HCT116 (cell line): ENCODE measurements at regions not wholly inside any gene's neighbourhood (a gene's known extent, or its start where the extent isn't known, plus 50 kb on each side); places are given as distances from the start of the nearest gene placed in this dataset.

Source experiments
- ATAC-seq: fragments of 200-7000 bp; cut with Tn5 transposase; 2 replicates; pipeline ENCODE4 v1.9.1; 2020; ENCODE audit warnings: mild to moderate bottlenecking, moderate library complexity
- BruUV-seq: library from RNA; stranded (reverse); fragments of 400-500 nt; replicated peaks from 2 replicates; lab custom pipeline; 2021; lab: Mats Ljungman, UMichigan
- CTCF ChIA-PET: fragments of 300-600 bp; sonication (Branson Sonifier 250); formaldehyde crosslinking; loops from one replicate; lab custom pipeline; 2021; ENCODE audit warnings: antibody characterized with exemption; lab: Charles Lee
- POLR2A ChIA-PET: fragments of 300-600, 350-600 bp; sonication (Branson Sonifier 250); formaldehyde crosslinking; loops from one replicate; lab custom pipeline; 2021; ENCODE audit warnings: antibody characterized with exemption; lab: Charles Lee
- RAD21 ChIA-PET, 2 experiments: fragments of 300-600 bp; sonication (Branson Sonifier 250); formaldehyde crosslinking; loops; one replicate each; lab custom pipeline; 2023; ENCODE audit warnings: low total read pairs in 2 of 2; ENCODE audit not compliant: uncharacterized antibody in 2 of 2, unreplicated experiment in 2 of 2, low non-redundant PET in 1 of 2; lab: Charles Lee
- DNase-seq: peaks from one replicate; pipeline ENCODE4 v3.0.0-alpha.2; 2010; ENCODE audit warnings: low read depth, low spot score
- H2AFZ ChIP-seq: fragments of 200-600 bp; shearing (Covaris generic), sonication (generic); 2 replicates; pipeline ENCODE4 v1.6.1; 2017; ENCODE audit warnings: low read depth, mixed run types, mixed read lengths, antibody characterized with exemption, low read length; ENCODE audit not compliant: poor library complexity, severe bottlenecking
- H3K27ac ChIP-seq: 2 replicates; pipeline ENCODE4 v1.5.1; 2012; ENCODE audit warnings: low read depth, low read length
- H3K27me3 ChIP-seq: fragments of 200-600 bp; sonication (generic); 2 replicates; pipeline ENCODE4 v1.6.1; 2016; ENCODE audit warnings: mixed run types, low read length, mixed read lengths; ENCODE audit not compliant: insufficient read depth
- H3K36me3 ChIP-seq, 2 experiments: fragments of 200-500 bp in 1 of 2; fragments of 200-600 bp in 1 of 2; sonication (Bioruptor generic) in 1 of 2; sonication (generic) in 1 of 2; 2 replicates each; pipeline versions ENCODE4 v1.5.1 to v1.6.1; 2014 to 2016; ENCODE audit warnings: low read length in 2 of 2, inconsistent platforms in 1 of 2, mixed read lengths in 1 of 2, mixed run types in 1 of 2; ENCODE audit not compliant: insufficient read depth in 2 of 2, control insufficient read depth in 1 of 2
- H3K4me1 ChIP-seq, 2 experiments: fragments of 200-600 bp in 1 of 2; sonication (generic) in 1 of 2; 2 replicates each; pipeline versions ENCODE4 v1.5.1 to v1.6.1; 2012 to 2017; ENCODE audit warnings: low read length in 2 of 2, inconsistent platforms in 1 of 2, mild to moderate bottlenecking in 1 of 2, mixed read lengths in 1 of 2, mixed run types in 1 of 2, moderate library complexity in 1 of 2; ENCODE audit not compliant: insufficient read depth in 2 of 2, control insufficient read depth in 1 of 2
- H3K4me2 ChIP-seq: fragments of 200-600 bp; sonication (generic); 2 replicates; pipeline ENCODE4 v1.6.1; 2017; ENCODE audit warnings: mixed run types, low read length, mixed read lengths
- H3K4me3 ChIP-seq, 2 experiments: fragments of 200-600 bp in 1 of 2; sonication (generic) in 1 of 2; replicated peaks in 1 of 2; 2 replicates each; pipeline ENCODE4 v1.5.1; 2011 to 2016; ENCODE audit warnings: low read length in 2 of 2, control low read depth in 1 of 2, low read depth in 1 of 2, mild to moderate bottlenecking in 1 of 2, mixed read lengths in 1 of 2, mixed run types in 1 of 2
- H3K79me2 ChIP-seq: fragments of 200-600 bp; sonication (generic); 2 replicates; pipeline ENCODE4 v1.6.1; 2017; ENCODE audit warnings: mild to moderate bottlenecking, mixed run types, low read length, moderate library complexity, mixed read lengths; ENCODE audit not compliant: insufficient read depth
- H3K9ac ChIP-seq: fragments of 200-600 bp; sonication (generic); 2 replicates; pipeline ENCODE4 v1.6.1; 2016; ENCODE audit warnings: low read length, mixed read lengths
- H3K9me2 ChIP-seq: fragments of 200-600 bp; sonication (generic), shearing (Covaris generic); 2 replicates; pipeline ENCODE4 v1.6.1; 2017; ENCODE audit warnings: mixed run types, mild to moderate bottlenecking, moderate library complexity; ENCODE audit not compliant: insufficient read depth
- H3K9me3 ChIP-seq, 2 experiments: fragments of 200-500 bp in 1 of 2; fragments of 200-600 bp in 1 of 2; sonication (Bioruptor generic) in 1 of 2; sonication (generic) in 1 of 2; 2 replicates each; pipeline ENCODE4 v1.6.1; 2014 to 2017; ENCODE audit warnings: low read length in 2 of 2, mixed read lengths in 2 of 2, inconsistent platforms in 1 of 2, low read depth in 1 of 2, mild to moderate bottlenecking in 1 of 2, mixed run types in 1 of 2, moderate library complexity in 1 of 2; ENCODE audit not compliant: control insufficient read depth in 1 of 2, insufficient read depth in 1 of 2
- H4K20me1 ChIP-seq: fragments of 200-600 bp; sonication (generic), shearing (Covaris generic); 2 replicates; pipeline ENCODE4 v1.6.1; 2017; ENCODE audit warnings: mixed run types, mild to moderate bottlenecking, moderate library complexity; ENCODE audit not compliant: insufficient read depth
- FOSL1 ChIP-seq: IDR thresholded peaks from 2 replicates; pipeline ENCODE4 v1.6.1; 2012; ENCODE audit warnings: low read depth
- POLR2AphosphoS5 ChIP-seq: IDR thresholded peaks from 2 replicates; pipeline ENCODE4 v1.6.1; 2011; ENCODE audit warnings: mild to moderate bottlenecking, low read depth, low read length, moderate library complexity
- RAD21 ChIP-seq: IDR thresholded peaks from 2 replicates; pipeline ENCODE4 v1.6.1; 2012; ENCODE audit warnings: low read depth, mild to moderate bottlenecking
- YY1 ChIP-seq: IDR thresholded peaks from 2 replicates; pipeline ENCODE4 v1.6.1; 2011; ENCODE audit warnings: low read length, low read depth, moderate library complexity, mild to moderate bottlenecking; ENCODE audit not compliant: insufficient replicate concordance; ENCODE audit errors: extremely low read depth
- intact Hi-C: fragments of 100-400 bp; cut with micrococcal nuclease; formaldehyde crosslinking; loops from 2 replicates; pipeline ENCODE4 v1.10.0; 2022
- TF ChIP-seq, protein P1 (sequence below): IDR thresholded peaks from 2 replicates; pipeline ENCODE4 v1.6.1; 2011; ENCODE audit warnings: mild to moderate bottlenecking, low read length, moderate library complexity; ENCODE audit not compliant: insufficient replicate concordance; ENCODE audit errors: extremely low read depth
- TF ChIP-seq, protein P2 (sequence below): IDR thresholded peaks from 2 replicates; pipeline ENCODE4 v1.6.1; 2012; ENCODE audit warnings: low read depth

DNA sequence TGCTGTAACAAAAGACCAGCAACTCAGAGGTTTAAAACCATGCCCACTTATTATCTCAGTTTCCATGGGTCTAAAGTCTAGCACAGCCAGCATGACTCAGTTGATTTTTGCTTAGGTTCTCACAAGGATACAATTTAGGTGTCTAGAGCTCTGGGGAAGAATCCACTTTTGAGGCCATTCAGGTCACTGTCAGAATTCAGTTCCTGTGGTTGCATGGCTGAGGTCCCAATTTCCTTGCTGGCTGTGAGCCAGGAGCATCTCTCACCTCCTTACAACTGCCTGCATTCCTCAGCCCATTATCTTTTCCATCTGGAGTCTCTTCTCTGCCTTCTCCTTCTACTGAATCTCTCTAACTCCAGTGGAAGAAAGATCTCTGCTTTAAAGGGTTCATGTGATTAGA, 240.5 kb upstream of the CFAP20DC start:
- ChIA-PET POLR2A (no interaction called here), CTCF (no interaction called here), RAD21 (no interaction called here)
- intact Hi-C loops: no loop called here
- TF ChIP-seq, protein P1, sequence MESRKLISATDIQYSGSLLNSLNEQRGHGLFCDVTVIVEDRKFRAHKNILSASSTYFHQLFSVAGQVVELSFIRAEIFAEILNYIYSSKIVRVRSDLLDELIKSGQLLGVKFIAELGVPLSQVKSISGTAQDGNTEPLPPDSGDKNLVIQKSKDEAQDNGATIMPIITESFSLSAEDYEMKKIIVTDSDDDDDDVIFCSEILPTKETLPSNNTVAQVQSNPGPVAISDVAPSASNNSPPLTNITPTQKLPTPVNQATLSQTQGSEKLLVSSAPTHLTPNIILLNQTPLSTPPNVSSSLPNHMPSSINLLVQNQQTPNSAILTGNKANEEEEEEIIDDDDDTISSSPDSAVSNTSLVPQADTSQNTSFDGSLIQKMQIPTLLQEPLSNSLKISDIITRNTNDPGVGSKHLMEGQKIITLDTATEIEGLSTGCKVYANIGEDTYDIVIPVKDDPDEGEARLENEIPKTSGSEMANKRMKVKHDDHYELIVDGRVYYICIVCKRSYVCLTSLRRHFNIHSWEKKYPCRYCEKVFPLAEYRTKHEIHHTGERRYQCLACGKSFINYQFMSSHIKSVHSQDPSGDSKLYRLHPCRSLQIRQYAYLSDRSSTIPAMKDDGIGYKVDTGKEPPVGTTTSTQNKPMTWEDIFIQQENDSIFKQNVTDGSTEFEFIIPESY: no peak
- no peak for ATAC-seq
- no TSS peak for BruUV-seq
- no peaks in the 10 kb centered on the region for H4K20me1 ChIP-seq
- no peaks in the 10 kb centered on the region for H3K36me3 ChIP-seq
- no peaks in the 10 kb centered on the region for H3K4me1 ChIP-seq
- H3K9ac ChIP-seq: no peak overlapping the region
- no peak overlapping the region for H3K4me3 ChIP-seq
- no peak overlapping the region for H2AFZ ChIP-seq
- DNase-seq: no peak
- H3K9me2 ChIP-seq: no peaks in the 10 kb centered on the region
- no peaks in the 10 kb centered on the region for H3K9me3 ChIP-seq
- no peak overlapping the region for H3K4me2 ChIP-seq
- no peaks in the 10 kb centered on the region for H3K79me2 ChIP-seq
- H3K27ac ChIP-seq: no peak overlapping the region
- peaks cover 20% of the 10 kb centered on the region; the same call in 1 of the 2 replicates for H3K27me3 ChIP-seq

DNA sequence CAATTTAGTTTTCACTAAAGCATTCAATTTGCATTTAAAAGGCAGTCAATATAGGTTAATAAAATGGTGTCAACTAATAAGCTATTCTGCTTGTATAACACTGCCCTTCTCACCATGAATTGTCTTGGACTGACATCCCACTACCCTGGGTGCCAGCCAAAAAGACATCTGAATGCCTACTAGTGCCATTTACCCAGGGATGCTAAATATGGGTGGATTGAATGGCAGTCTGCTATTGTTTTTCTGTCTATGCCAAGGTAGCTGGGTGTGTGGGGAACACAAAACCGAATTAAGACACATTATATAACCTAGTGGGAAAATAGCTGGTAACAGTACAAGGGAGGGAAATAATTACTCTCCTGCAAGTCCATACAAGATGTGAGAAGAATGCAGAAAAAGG, 240.0 kb upstream of the CFAP20DC start:
- Histone ChIP-seq H3K27me3 (peaks cover 24% of the 10 kb centered on the region), H3K36me3 (no peaks in the 10 kb centered on the region), H3K4me3 (no peak overlapping the region), H3K4me1 (no peaks in the 10 kb centered on the region), H3K9ac (no peak overlapping the region), H3K9me3 (no peaks in the 10 kb centered on the region), H4K20me1 (no peaks in the 10 kb centered on the region), H3K9me2 (no peaks in the 10 kb centered on the region), H2AFZ (no peak overlapping the region), H3K79me2 (no peaks in the 10 kb centered on the region), H3K4me2 (no peak overlapping the region), H3K27ac (no peak overlapping the region)
- ChIA-PET RAD21 (no interaction called here), POLR2A (no interaction called here), CTCF (no interaction called here)
- TF ChIP-seq RAD21 (no peak), FOSL1 (no peak), POLR2AphosphoS5 (no peak), YY1 (no peak)
- TF ChIP-seq, protein P2, sequence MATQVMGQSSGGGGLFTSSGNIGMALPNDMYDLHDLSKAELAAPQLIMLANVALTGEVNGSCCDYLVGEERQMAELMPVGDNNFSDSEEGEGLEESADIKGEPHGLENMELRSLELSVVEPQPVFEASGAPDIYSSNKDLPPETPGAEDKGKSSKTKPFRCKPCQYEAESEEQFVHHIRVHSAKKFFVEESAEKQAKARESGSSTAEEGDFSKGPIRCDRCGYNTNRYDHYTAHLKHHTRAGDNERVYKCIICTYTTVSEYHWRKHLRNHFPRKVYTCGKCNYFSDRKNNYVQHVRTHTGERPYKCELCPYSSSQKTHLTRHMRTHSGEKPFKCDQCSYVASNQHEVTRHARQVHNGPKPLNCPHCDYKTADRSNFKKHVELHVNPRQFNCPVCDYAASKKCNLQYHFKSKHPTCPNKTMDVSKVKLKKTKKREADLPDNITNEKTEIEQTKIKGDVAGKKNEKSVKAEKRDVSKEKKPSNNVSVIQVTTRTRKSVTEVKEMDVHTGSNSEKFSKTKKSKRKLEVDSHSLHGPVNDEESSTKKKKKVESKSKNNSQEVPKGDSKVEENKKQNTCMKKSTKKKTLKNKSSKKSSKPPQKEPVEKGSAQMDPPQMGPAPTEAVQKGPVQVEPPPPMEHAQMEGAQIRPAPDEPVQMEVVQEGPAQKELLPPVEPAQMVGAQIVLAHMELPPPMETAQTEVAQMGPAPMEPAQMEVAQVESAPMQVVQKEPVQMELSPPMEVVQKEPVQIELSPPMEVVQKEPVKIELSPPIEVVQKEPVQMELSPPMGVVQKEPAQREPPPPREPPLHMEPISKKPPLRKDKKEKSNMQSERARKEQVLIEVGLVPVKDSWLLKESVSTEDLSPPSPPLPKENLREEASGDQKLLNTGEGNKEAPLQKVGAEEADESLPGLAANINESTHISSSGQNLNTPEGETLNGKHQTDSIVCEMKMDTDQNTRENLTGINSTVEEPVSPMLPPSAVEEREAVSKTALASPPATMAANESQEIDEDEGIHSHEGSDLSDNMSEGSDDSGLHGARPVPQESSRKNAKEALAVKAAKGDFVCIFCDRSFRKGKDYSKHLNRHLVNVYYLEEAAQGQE: no peak
- no peak for DNase-seq
- ATAC-seq: no peak
- no TSS peak for BruUV-seq
- intact Hi-C loops: no loop called here
